ENCODE measurements at regions not wholly inside any gene's neighbourhood (a gene's known extent, or its start where the extent isn't known, plus 50 kb on each side); places are given as distances from the start of the nearest gene placed in this dataset.

GRCh38 chr15:62565634-62566026, 400.5 kb upstream of the C2CD4B start:
- TF ChIP-seq EZH2 (optimal IDR thresholded peaks at IDR 0.05; ENCODE audit: low read depth, low read length) = no peak
- TF ChIP-seq CTCF (IDR thresholded peaks at IDR 0.05; ENCODE audit: low read length) = no peak
- no peak for TF ChIP-seq EZH2phosphoT487 (IDR thresholded peaks at IDR 0.05; ENCODE audit: low read length)

Data from MM.1S (cell line).